H9 (cell line): ENCODE measurements at regions not wholly inside any gene's neighbourhood (a gene's known extent, or its start where the extent isn't known, plus 50 kb on each side); places are given as distances from the start of the nearest gene placed in this dataset.

ENCODE experiments used
- DNase-seq: peaks from one replicate; pipeline ENCODE4 v3.0.0-alpha.2; 2017
- H2AFZ ChIP-seq: one replicate; pipeline ENCODE4 v1.6.1; 2013; ENCODE audit warnings: mild to moderate bottlenecking, low read length, control low read depth, moderate library complexity
- H2AK5ac ChIP-seq: 2 replicates; pipeline ENCODE4 v1.6.1; 2013; ENCODE audit warnings: low read length, control low read depth, mixed read lengths; ENCODE audit not compliant: insufficient read length
- H2BK120ac ChIP-seq: one replicate; pipeline ENCODE4 v1.6.1; 2013; ENCODE audit warnings: low read depth, mild to moderate bottlenecking, low read length, control low read depth, inconsistent platforms; ENCODE audit not compliant: poor library complexity, severe bottlenecking
- H2BK12ac ChIP-seq: 2 replicates; pipeline ENCODE4 v1.6.1; 2013; ENCODE audit warnings: low read length, control low read depth, mixed read lengths, low read depth; ENCODE audit not compliant: insufficient read length
- H2BK15ac ChIP-seq: 2 replicates; pipeline ENCODE4 v1.6.1; 2013; ENCODE audit warnings: low read depth, low read length, control low read depth
- H2BK20ac ChIP-seq: one replicate; pipeline ENCODE4 v1.6.1; 2013; ENCODE audit warnings: low read depth, mild to moderate bottlenecking, low read length, control low read depth, inconsistent platforms; ENCODE audit not compliant: poor library complexity, severe bottlenecking
- H2BK5ac ChIP-seq: 2 replicates; pipeline ENCODE4 v1.6.1; 2013; ENCODE audit warnings: low read length, control low read depth, mixed read lengths; ENCODE audit not compliant: insufficient read length
- H3K14ac ChIP-seq: 2 replicates; pipeline ENCODE4 v1.6.1; 2013; ENCODE audit warnings: low read length, control low read depth; ENCODE audit not compliant: insufficient read depth
- H3K18ac ChIP-seq: 2 replicates; pipeline ENCODE4 v1.6.1; 2013; ENCODE audit warnings: low read depth, mild to moderate bottlenecking, mixed read lengths, low read length, control low read depth; ENCODE audit not compliant: insufficient read length
- H3K23ac ChIP-seq: 2 replicates; pipeline ENCODE4 v1.6.1; 2013; ENCODE audit warnings: low read length, control low read depth, mixed read lengths, low read depth; ENCODE audit not compliant: insufficient read length
- H3K23me2 ChIP-seq: 2 replicates; pipeline ENCODE4 v1.6.1; 2013; ENCODE audit warnings: low read depth, mild to moderate bottlenecking, mixed read lengths, low read length, control low read depth; ENCODE audit not compliant: insufficient read length, poor library complexity, severe bottlenecking
- H3K27ac ChIP-seq: 2 replicates; pipeline ENCODE4 v1.5.1; 2013; ENCODE audit warnings: low read length, control low read depth, mixed read lengths, low read depth; ENCODE audit not compliant: insufficient read length
- H3K27me3 ChIP-seq: 2 replicates; pipeline ENCODE4 v1.6.1; 2013; ENCODE audit warnings: low read length, control low read depth, inconsistent platforms; ENCODE audit not compliant: insufficient read depth
- H3K4ac ChIP-seq: 2 replicates; pipeline ENCODE4 v1.6.1; 2013; ENCODE audit warnings: low read depth, mild to moderate bottlenecking, control low read depth, inconsistent platforms, low read length, moderate library complexity
- H3K4me1 ChIP-seq: 2 replicates; pipeline ENCODE4 v1.6.1; 2013; ENCODE audit warnings: low read length, control low read depth, inconsistent platforms; ENCODE audit not compliant: insufficient read depth
- H3K4me2 ChIP-seq: 2 replicates; pipeline ENCODE4 v1.6.1; 2013; ENCODE audit warnings: low read length, control low read depth, mixed read lengths; ENCODE audit not compliant: insufficient read length, insufficient read depth
- H3K56ac ChIP-seq: 2 replicates; pipeline ENCODE4 v1.6.1; 2013; ENCODE audit warnings: low read depth, mild to moderate bottlenecking, mixed read lengths, low read length, control low read depth; ENCODE audit not compliant: insufficient read length
- H3K79me1 ChIP-seq: 2 replicates; pipeline ENCODE4 v1.6.1; 2013; ENCODE audit warnings: low read depth, mild to moderate bottlenecking, moderate library complexity, low read length, control low read depth, inconsistent platforms; ENCODE audit not compliant: insufficient read depth, poor library complexity, severe bottlenecking
- H3K79me2 ChIP-seq: 2 replicates; pipeline ENCODE4 v1.6.1; 2013; ENCODE audit warnings: low read length, control low read depth, inconsistent platforms; ENCODE audit not compliant: insufficient read depth
- H3K9ac ChIP-seq: 2 replicates; pipeline ENCODE4 v1.6.1; 2013; ENCODE audit warnings: low read length, control low read depth, mixed read lengths; ENCODE audit not compliant: insufficient read length; ENCODE audit errors: extremely low read depth
- H3K9me3 ChIP-seq: one replicate; pipeline ENCODE4 v1.6.1; 2013; ENCODE audit warnings: low read depth, low read length, inconsistent platforms; ENCODE audit not compliant: control insufficient read depth
- H3T11ph ChIP-seq: one replicate; pipeline ENCODE4 v1.6.1; 2013; ENCODE audit warnings: mild to moderate bottlenecking, low read length, control low read depth, inconsistent platforms
- H4K20me1 ChIP-seq: one replicate; pipeline ENCODE4 v1.6.1; 2013; ENCODE audit not compliant: control insufficient read depth, insufficient read length, insufficient read depth
- H4K5ac ChIP-seq: 2 replicates; pipeline ENCODE4 v1.6.1; 2013; ENCODE audit warnings: low read depth, mild to moderate bottlenecking, mixed read lengths, low read length, control low read depth; ENCODE audit not compliant: insufficient read length
- H4K8ac ChIP-seq: replicated peaks from 2 replicates; pipeline ENCODE4 v1.6.1; 2013; ENCODE audit warnings: low read length, control low read depth, mixed read lengths, low read depth; ENCODE audit not compliant: insufficient read length
- H4K91ac ChIP-seq: 2 replicates; pipeline ENCODE4 v1.6.1; 2013; ENCODE audit warnings: low read depth, mild to moderate bottlenecking, moderate library complexity, mixed read lengths, low read length, control low read depth; ENCODE audit not compliant: insufficient read length
- H3K27ac Mint-ChIP-seq, 3 experiments: 2 replicates in 2 of 3; 3 replicates in 1 of 3; pipeline ENCODE4 v1.8.0; 2020 to 2021; ENCODE audit warnings: mixed read lengths in 3 of 3, mild to moderate bottlenecking in 1 of 3, moderate library complexity in 1 of 3
- H3K27me3 Mint-ChIP-seq: 2 replicates; pipeline ENCODE4 v1.8.0; 2021; ENCODE audit warnings: low read depth, mild to moderate bottlenecking, moderate library complexity, mixed read lengths
- H3K36me3 Mint-ChIP-seq, 3 experiments: 2 replicates in 2 of 3; 3 replicates in 1 of 3; pipeline ENCODE4 v1.8.0; 2020 to 2021; ENCODE audit warnings: low read depth in 3 of 3, mixed read lengths in 3 of 3; ENCODE audit not compliant: insufficient read depth in 1 of 3
- H3K4me1 Mint-ChIP-seq, 2 experiments: 2 replicates each; pipeline ENCODE4 v1.8.0; 2020; ENCODE audit warnings: mixed read lengths in 2 of 2
- H3K4me3 Mint-ChIP-seq, 2 experiments: 2 replicates in 1 of 2; 3 replicates in 1 of 2; pipeline ENCODE4 v1.8.0; 2020 to 2021; ENCODE audit warnings: mild to moderate bottlenecking in 2 of 2, mixed read lengths in 2 of 2, moderate library complexity in 1 of 2
- H3K9me3 Mint-ChIP-seq, 2 experiments: 2 replicates in 1 of 2; 3 replicates in 1 of 2; pipeline ENCODE4 v1.8.0; 2020; ENCODE audit warnings: mild to moderate bottlenecking in 2 of 2, mixed read lengths in 2 of 2, moderate library complexity in 1 of 2
- WGBS: extraction: QIAGEN DNeasy Blood & Tissue Kit; methylation state at CpG from one replicate; pipeline ENCODE4 v1.1.7; 2013; ENCODE audit warnings: missing lambda C conversion rate, low lambda C conversion rate, mixed read lengths; ENCODE audit not compliant: insufficient read length; ENCODE audit errors: extremely low coverage; 5-methylcytosine and 5-hydroxymethylcytosine counted together
- TF ChIP-seq, protein P1 (sequence below): fragments of 200-600 bp; sonication (generic); conservative IDR thresholded peaks from 3 replicates; pipeline ENCODE4 v1.8.0; 2021; ENCODE audit warnings: antibody characterized with exemption, mild to moderate bottlenecking

GRCh38 chr1:65734979-65735378 lies 57.7 kb upstream of the PDE4B start:
- no peak overlapping the region for H3K18ac ChIP-seq
- no peak overlapping the region for H3T11ph ChIP-seq
- H3K9ac ChIP-seq: no peak overlapping the region
- H3K4me2 ChIP-seq: no peak overlapping the region
- Mint-ChIP-seq H3K36me3 (no peaks in the 10 kb centered on the region), H3K27me3 (no peaks in the 10 kb centered on the region), H3K4me1 (0 out of 4 replicates have a peak, but pooled peaks cover 0 to 2% of the 10 kb centered on the region in 2 experiments), H3K9me3 (no peaks in the 10 kb centered on the region), H3K4me3 (no peak overlapping the region), H3K27ac (no peak overlapping the region)
- no peak overlapping the region for H4K91ac ChIP-seq
- H3K27me3 ChIP-seq: no peaks in the 10 kb centered on the region
- H4K8ac ChIP-seq: no peak overlapping the region
- no peaks in the 10 kb centered on the region for H3K79me1 ChIP-seq
- no peak overlapping the region for H2BK12ac ChIP-seq
- no peak overlapping the region for H2AFZ ChIP-seq
- no CpG with 5 or more reads among the region's 2 CpGs for WGBS
- no peak overlapping the region for H3K4ac ChIP-seq
- TF ChIP-seq, protein P1, sequence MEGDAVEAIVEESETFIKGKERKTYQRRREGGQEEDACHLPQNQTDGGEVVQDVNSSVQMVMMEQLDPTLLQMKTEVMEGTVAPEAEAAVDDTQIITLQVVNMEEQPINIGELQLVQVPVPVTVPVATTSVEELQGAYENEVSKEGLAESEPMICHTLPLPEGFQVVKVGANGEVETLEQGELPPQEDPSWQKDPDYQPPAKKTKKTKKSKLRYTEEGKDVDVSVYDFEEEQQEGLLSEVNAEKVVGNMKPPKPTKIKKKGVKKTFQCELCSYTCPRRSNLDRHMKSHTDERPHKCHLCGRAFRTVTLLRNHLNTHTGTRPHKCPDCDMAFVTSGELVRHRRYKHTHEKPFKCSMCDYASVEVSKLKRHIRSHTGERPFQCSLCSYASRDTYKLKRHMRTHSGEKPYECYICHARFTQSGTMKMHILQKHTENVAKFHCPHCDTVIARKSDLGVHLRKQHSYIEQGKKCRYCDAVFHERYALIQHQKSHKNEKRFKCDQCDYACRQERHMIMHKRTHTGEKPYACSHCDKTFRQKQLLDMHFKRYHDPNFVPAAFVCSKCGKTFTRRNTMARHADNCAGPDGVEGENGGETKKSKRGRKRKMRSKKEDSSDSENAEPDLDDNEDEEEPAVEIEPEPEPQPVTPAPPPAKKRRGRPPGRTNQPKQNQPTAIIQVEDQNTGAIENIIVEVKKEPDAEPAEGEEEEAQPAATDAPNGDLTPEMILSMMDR: no peak
- no peak overlapping the region for H2AK5ac ChIP-seq
- no peaks in the 10 kb centered on the region for H3K79me2 ChIP-seq
- no peak overlapping the region for H3K27ac ChIP-seq
- H3K4me1 ChIP-seq: no peaks in the 10 kb centered on the region
- H3K14ac ChIP-seq: no peak overlapping the region
- no peaks in the 10 kb centered on the region for H3K23me2 ChIP-seq
- H3K23ac ChIP-seq: no peak overlapping the region
- H2BK20ac ChIP-seq: no peak overlapping the region
- no peak overlapping the region for H3K56ac ChIP-seq
- no peak for DNase-seq
- H4K20me1 ChIP-seq: no peaks in the 10 kb centered on the region
- H2BK5ac ChIP-seq: no peak overlapping the region
- H2BK120ac ChIP-seq: no peak overlapping the region
- no peak overlapping the region for H4K5ac ChIP-seq
- no peaks in the 10 kb centered on the region for H3K9me3 ChIP-seq
- H2BK15ac ChIP-seq: no peak overlapping the region
